Lower leg skin (tissue), 4 donors: ENCODE measurements at regions not wholly inside any gene's neighbourhood (a gene's known extent, or its start where the extent isn't known, plus 50 kb on each side); places are given as distances from the start of the nearest gene placed in this dataset.
"Not testable (repeated sequence)": the region's sequence is repeated elsewhere in the genome, so short reads cannot be mapped to it uniquely, and the experiment has no call there.

ENCODE experiments used
- DNase-seq, 2 donors: peaks; one replicate each; pipeline ENCODE4 v3.0.0-alpha.2; 2019; ENCODE audit warnings: low spot score in 2 of 2
- H3K4me3 ChIP-seq: fragments of 200-600 bp; sonication (generic); 2 replicates; pipeline ENCODE4 v1.5.1; 2017; ENCODE audit warnings: mild to moderate bottlenecking, low read depth; ENCODE audit not compliant: poor library complexity, severe bottlenecking
- CTCF ChIP-seq, 3 donors: fragments of 450-650 bp; IDR thresholded peaks; one replicate each; pipeline ENCODE4 v1.5.1; 2016; ENCODE audit warnings: antibody characterized with exemption in 3 of 3, mild to moderate bottlenecking in 3 of 3, moderate library complexity in 2 of 3
- POLR2A ChIP-seq, 2 donors: fragments of 450-650 bp; IDR thresholded peaks; one replicate each; pipeline ENCODE4 v1.6.1; 2016 to 2017; ENCODE audit warnings: antibody characterized with exemption in 2 of 2, mild to moderate bottlenecking in 1 of 2, moderate library complexity in 1 of 2
- WGBS, 2 donors: methylation state at CpG; one replicate each; pipeline ENCODE4 v1.1.5; 2018; 5-methylcytosine and 5-hydroxymethylcytosine counted together
- intact Hi-C: fragments of 100-400 bp; cut with DNase I; formaldehyde crosslinking; loops from one replicate; pipeline ENCODE4 v1.15.0; 2023; ENCODE audit warnings: low total_unique reads

GRCh38 chr13:56752636-56753035, 388.1 kb upstream of the PRR20A start:
- TF ChIP-seq POLR2A (IDR thresholded peaks at IDR 0.05) (no peak), CTCF (IDR thresholded peaks at IDR 0.05) (no peak)
- intact Hi-C loops: no loop called here
- no peak overlapping the region for H3K4me3 ChIP-seq
- no peak for DNase-seq
- WGBS, 2 donors: 72 to 80% methylated on average over 1 of the region's 1 CpG

- H3K4me3 ChIP-seq: no peak overlapping the region
- DNase-seq: no peak
- WGBS, 2 donors: 28 to 34% methylated on average over 3 of the region's 3 CpGs
- intact Hi-C loops: no loop called here
- TF ChIP-seq CTCF (IDR thresholded peaks at IDR 0.05) (no peak), POLR2A (IDR thresholded peaks at IDR 0.05) (no peak)
These were observed 385.4 kb upstream of the PRR20A start for GRCh38 chr13:56755181-56755935.

GRCh38 chr13:56763333-56763732, 377.4 kb upstream of the PRR20A start:
- intact Hi-C loops, DNase-seq, H3K4me3 ChIP-seq: not testable (repeated sequence)
- 86 to 100% methylated on average over 1 of the region's 1 CpG for WGBS, 2 donors

GRCh38 chr13:56773148-56773547, 367.6 kb upstream of the PRR20A start:
- no peak for DNase-seq
- 68 to 73% methylated on average over 4 of the region's 4 CpGs for WGBS, 2 donors
- intact Hi-C loops: no loop called here
- H3K4me3 ChIP-seq: no peak overlapping the region
- no peak for TF ChIP-seq CTCF (IDR thresholded peaks at IDR 0.05)
- no peak for TF ChIP-seq POLR2A (IDR thresholded peaks at IDR 0.05)

GRCh38 chr13:56789527-56789926, 351.2 kb upstream of the PRR20A start:
- H3K4me3 ChIP-seq: no peak overlapping the region
- no peak for DNase-seq
- WGBS, 2 donors: 74 to 86% methylated on average over 2 of the region's 2 CpGs
- intact Hi-C loops: no loop called here
- no peak for TF ChIP-seq CTCF (IDR thresholded peaks at IDR 0.05)
- TF ChIP-seq POLR2A (IDR thresholded peaks at IDR 0.05): no peak

- 96 to 97% methylated on average over 2 of the region's 2 CpGs for WGBS, 2 donors
- TF ChIP-seq POLR2A (IDR thresholded peaks at IDR 0.05) (no peak), CTCF (IDR thresholded peaks at IDR 0.05) (no peak)
These were observed 303.6 kb upstream of the PRR20A start for GRCh38 chr13:56837161-56837560.

More at GRCh38 chr13:56837161-56837560, 303.6 kb upstream of the PRR20A start:
- no peak overlapping the region for H3K4me3 ChIP-seq
- intact Hi-C loops: no loop called here
- no peak for DNase-seq
